ENCODE measurements at regions not wholly inside any gene's neighbourhood (a gene's known extent, or its start where the extent isn't known, plus 50 kb on each side); places are given as distances from the start of the nearest gene placed in this dataset.

GRCh38 chr15:45849136-45849535, 214.3 kb downstream of the SQOR start:
- CTCF ChIA-PET, result no interaction called here
- Mint-ChIP-seq H3K9me3 (peaks cover 28% of the 10 kb centered on the region), H3K27ac (no peak overlapping the region)

DNA sequence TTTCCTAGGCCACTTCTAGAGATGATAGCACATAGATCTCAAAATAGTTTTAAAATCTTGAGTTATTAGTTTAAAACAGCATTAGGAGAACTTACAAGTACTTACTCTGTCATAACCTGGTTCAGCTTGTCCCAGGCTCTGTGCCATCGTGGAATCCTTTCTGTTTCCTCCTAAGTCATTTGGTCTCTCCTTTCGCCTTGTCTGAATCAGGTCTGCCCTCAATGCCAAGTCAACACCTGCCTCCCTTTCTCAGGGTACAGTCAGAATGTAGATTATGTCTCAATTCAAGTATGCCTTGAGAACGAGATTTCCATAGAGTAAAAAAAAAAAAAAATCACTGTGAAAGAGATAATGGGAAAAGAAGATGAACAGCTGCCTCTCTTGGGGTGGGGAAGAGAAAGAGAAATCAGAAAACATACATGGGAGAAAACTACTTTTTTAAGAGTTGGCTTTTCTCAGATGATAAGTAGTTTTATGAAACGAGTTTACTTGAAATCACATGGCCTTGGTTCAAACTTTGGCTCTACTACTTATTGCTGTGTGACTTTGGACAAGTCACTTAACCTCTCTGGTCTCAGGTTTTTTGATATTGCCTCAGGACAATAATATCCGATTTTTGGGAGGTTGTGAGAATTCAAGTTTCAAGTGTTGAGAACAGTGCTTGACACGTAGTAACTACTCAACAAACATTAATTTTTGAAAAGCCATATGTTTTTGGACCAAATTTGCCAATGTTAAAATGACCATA, 219.8 kb downstream of the SQOR start:
- Mint-ChIP-seq H3K4me3 (no peak overlapping the region), H3K9me3 (peaks cover 18% of the 10 kb centered on the region), H3K4me1 (0 out of 2 replicates have a peak, but pooled peaks cover 2% of the 10 kb centered on the region), H3K27me3 (ENCODE audit: low read depth) (no peaks in the 10 kb centered on the region), H3K27ac (no peak overlapping the region), H3K36me3 (peaks cover 17% of the 10 kb centered on the region)
- ChIA-PET POLR2A (no interaction called here), CTCF (interaction anchor here (1.1 kb wide), 1 partner anchor 28 kb away, joined by 3 read pairs; no protein-coding TSS in a partner anchor)
- no peak for ATAC-seq
- DNase-seq (ENCODE audit: low spot score), result no peak
- TF ChIP-seq ZNF396 (CRISPR knock-in tag; IDR thresholded peaks at IDR 0.05; ENCODE audit: borderline replicate concordance) (no peak), SP1 (CRISPR knock-in tag; conservative IDR thresholded peaks at IDR 0.05) (no peak), SMAD3 (CRISPR knock-in tag; IDR thresholded peaks at IDR 0.05; ENCODE audit: borderline replicate concordance) (no peak), ZNF532 (CRISPR knock-in tag; IDR thresholded peaks at IDR 0.05; ENCODE audit: borderline replicate concordance) (no peak), NFYB (CRISPR knock-in tag; conservative IDR thresholded peaks at IDR 0.05; ENCODE audit: low read depth) (no peak), FOXJ3 (CRISPR knock-in tag; IDR thresholded peaks at IDR 0.05; ENCODE audit: borderline replicate concordance) (no peak), JUN (CRISPR knock-in tag; IDR thresholded peaks at IDR 0.05) (no peak), NR3C1 (CRISPR knock-in tag; conservative IDR thresholded peaks at IDR 0.05; ENCODE audit: low read depth) (no peak), OVOL2 (CRISPR knock-in tag; IDR thresholded peaks at IDR 0.05; ENCODE audit: borderline replicate concordance) (no peak), ZNF219 (CRISPR knock-in tag; IDR thresholded peaks at IDR 0.05; ENCODE audit: borderline replicate concordance) (no peak), FOXP1 (CRISPR knock-in tag; IDR thresholded peaks at IDR 0.05; ENCODE audit: borderline replicate concordance) (no peak), ZBTB21 (CRISPR knock-in tag; IDR thresholded peaks at IDR 0.05; ENCODE audit: borderline replicate concordance) (no peak), ZNF416 (CRISPR knock-in tag; IDR thresholded peaks at IDR 0.05) (no peak), SMAD4 (CRISPR knock-in tag; IDR thresholded peaks at IDR 0.05) (no peak)

More at GRCh38 chr15:45849136-45849535, 214.3 kb downstream of the SQOR start:
- no peak for DNase-seq (ENCODE audit: low spot score)
- Mint-ChIP-seq H3K36me3 (peaks cover 24% of the 10 kb centered on the region), H3K4me1 (no peaks in the 10 kb centered on the region), H3K4me3 (no peak overlapping the region), H3K27me3 (ENCODE audit: low read depth) (no peaks in the 10 kb centered on the region)
- POLR2A ChIA-PET, result no interaction called here
- TF ChIP-seq, protein P1, sequence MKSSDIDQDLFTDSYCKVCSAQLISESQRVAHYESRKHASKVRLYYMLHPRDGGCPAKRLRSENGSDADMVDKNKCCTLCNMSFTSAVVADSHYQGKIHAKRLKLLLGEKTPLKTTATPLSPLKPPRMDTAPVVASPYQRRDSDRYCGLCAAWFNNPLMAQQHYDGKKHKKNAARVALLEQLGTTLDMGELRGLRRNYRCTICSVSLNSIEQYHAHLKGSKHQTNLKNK (CRISPR knock-in tag; IDR thresholded peaks at IDR 0.05), result no peak
- no peak for TF ChIP-seq MXD4 (CRISPR knock-in tag; IDR thresholded peaks at IDR 0.05; ENCODE audit: borderline replicate concordance)
- TF ChIP-seq TEAD1 (CRISPR knock-in tag; IDR thresholded peaks at IDR 0.05), result no peak
- no peak for TF ChIP-seq NFYB (CRISPR knock-in tag; conservative IDR thresholded peaks at IDR 0.05; ENCODE audit: low read depth)
- TF ChIP-seq, protein P2, sequence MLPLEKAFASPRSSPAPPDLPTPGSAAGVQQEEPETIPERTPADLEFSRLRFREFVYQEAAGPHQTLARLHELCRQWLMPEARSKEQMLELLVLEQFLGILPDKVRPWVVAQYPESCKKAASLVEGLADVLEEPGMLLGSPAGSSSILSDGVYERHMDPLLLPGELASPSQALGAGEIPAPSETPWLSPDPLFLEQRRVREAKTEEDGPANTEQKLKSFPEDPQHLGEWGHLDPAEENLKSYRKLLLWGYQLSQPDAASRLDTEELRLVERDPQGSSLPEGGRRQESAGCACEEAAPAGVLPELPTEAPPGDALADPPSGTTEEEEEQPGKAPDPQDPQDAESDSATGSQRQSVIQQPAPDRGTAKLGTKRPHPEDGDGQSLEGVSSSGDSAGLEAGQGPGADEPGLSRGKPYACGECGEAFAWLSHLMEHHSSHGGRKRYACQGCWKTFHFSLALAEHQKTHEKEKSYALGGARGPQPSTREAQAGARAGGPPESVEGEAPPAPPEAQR (CRISPR knock-in tag; IDR thresholded peaks at IDR 0.05), result no peak
- TF ChIP-seq SMAD3 (CRISPR knock-in tag; IDR thresholded peaks at IDR 0.05; ENCODE audit: borderline replicate concordance), result no peak
- TF ChIP-seq ZNF281 (CRISPR knock-in tag; IDR thresholded peaks at IDR 0.05), result no peak
- TF ChIP-seq JAZF1 (CRISPR knock-in tag; IDR thresholded peaks at IDR 0.05), result no peak
- TF ChIP-seq, protein P3, sequence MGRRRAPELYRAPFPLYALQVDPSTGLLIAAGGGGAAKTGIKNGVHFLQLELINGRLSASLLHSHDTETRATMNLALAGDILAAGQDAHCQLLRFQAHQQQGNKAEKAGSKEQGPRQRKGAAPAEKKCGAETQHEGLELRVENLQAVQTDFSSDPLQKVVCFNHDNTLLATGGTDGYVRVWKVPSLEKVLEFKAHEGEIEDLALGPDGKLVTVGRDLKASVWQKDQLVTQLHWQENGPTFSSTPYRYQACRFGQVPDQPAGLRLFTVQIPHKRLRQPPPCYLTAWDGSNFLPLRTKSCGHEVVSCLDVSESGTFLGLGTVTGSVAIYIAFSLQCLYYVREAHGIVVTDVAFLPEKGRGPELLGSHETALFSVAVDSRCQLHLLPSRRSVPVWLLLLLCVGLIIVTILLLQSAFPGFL (CRISPR knock-in tag; IDR thresholded peaks at IDR 0.05; ENCODE audit: borderline replicate concordance), result no peak
- no peak for TF ChIP-seq ZNF219 (CRISPR knock-in tag; IDR thresholded peaks at IDR 0.05; ENCODE audit: borderline replicate concordance)
- TF ChIP-seq NR3C1 (CRISPR knock-in tag; conservative IDR thresholded peaks at IDR 0.05; ENCODE audit: low read depth), result no peak
- TF ChIP-seq RORB (CRISPR knock-in tag; IDR thresholded peaks at IDR 0.05), result no peak
- TF ChIP-seq ZNF317 (CRISPR knock-in tag; IDR thresholded peaks at IDR 0.05; ENCODE audit: borderline replicate concordance, low read depth), result no peak
- no peak for TF ChIP-seq ZBTB21 (CRISPR knock-in tag; IDR thresholded peaks at IDR 0.05; ENCODE audit: borderline replicate concordance)
- ATAC-seq, result no peak

All from WTC11 (cell line).